SU-DHL-6 (cell line): ENCODE measurements at regions not wholly inside any gene's neighbourhood (a gene's known extent, or its start where the extent isn't known, plus 50 kb on each side); places are given as distances from the start of the nearest gene placed in this dataset.

Experiments
- CTCF ChIP-seq: fragments of 200-600 bp; sonication (generic); IDR thresholded peaks from one replicate; pipeline ENCODE4 v1.5.1; 2017; ENCODE audit warnings: antibody characterized with exemption, mild to moderate bottlenecking, low read length, moderate library complexity; ENCODE audit not compliant: insufficient read depth, poor library complexity, severe bottlenecking
- EZH2phosphoT487 ChIP-seq: fragments of 200-600 bp; sonication (generic), shearing (Covaris generic); conservative IDR thresholded peaks from 2 replicates; pipeline ENCODE4 v1.6.1; 2018; ENCODE audit warnings: mild to moderate bottlenecking, antibody characterized with exemption, low read length, moderate library complexity, mixed read lengths

- TF ChIP-seq CTCF: no peak
- TF ChIP-seq EZH2phosphoT487: no peak
Measured at GRCh38 chr10:91745090-91745831, 53.0 kb upstream of the TNKS2 start.
